ENCODE measurements at regions not wholly inside any gene's neighbourhood (a gene's known extent, or its start where the extent isn't known, plus 50 kb on each side); places are given as distances from the start of the nearest gene placed in this dataset.

DNA sequence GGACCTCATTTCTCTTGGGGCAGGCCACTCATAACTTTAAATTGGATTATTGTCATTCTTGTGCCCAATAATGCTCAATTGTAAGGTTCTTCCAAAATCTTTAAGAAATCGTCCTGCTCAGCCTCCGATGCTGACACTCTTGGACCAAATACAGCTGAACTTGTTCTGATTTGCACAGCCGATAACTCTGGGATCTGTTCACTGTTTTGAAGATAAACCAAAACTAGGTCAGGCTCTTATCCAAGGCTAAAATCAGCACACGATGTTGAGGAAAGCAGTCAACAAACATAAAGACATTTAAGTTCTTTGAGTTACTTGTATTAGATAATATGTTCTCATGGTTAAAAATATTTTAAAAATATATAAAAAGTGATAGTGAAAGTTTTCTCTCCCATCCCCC is 52.0 kb upstream of the NEO1 start:
- TF ChIP-seq CTCF (IDR thresholded peaks at IDR 0.05 in 8 of 11, conservative IDR thresholded peaks at IDR 0.05 in 3 of 11) (no peak), POLR2A (IDR thresholded peaks at IDR 0.05) (no peak), POLR2AphosphoS5 (IDR thresholded peaks at IDR 0.05) (no peak)

Data from spleen (tissue), 7 donors.